PC-9 (cell line): ENCODE measurements at regions not wholly inside any gene's neighbourhood (a gene's known extent, or its start where the extent isn't known, plus 50 kb on each side); places are given as distances from the start of the nearest gene placed in this dataset.
"Not testable (repeated sequence)": the region's sequence is repeated elsewhere in the genome, so short reads cannot be mapped to it uniquely, and the experiment has no call there.

Source experiments
- BruUV-seq: library from RNA; stranded (reverse); fragments of 400-500 nt; replicated peaks from 2 replicates; lab custom pipeline; 2021; lab: Mats Ljungman, UMichigan
- CTCF ChIA-PET: fragments of 300-600 bp; sonication (Branson Sonifier 250); formaldehyde crosslinking; loops from one replicate; lab custom pipeline; 2022; ENCODE audit warnings: antibody characterized with exemption; lab: Charles Lee
- POLR2A ChIA-PET: fragments of 300-600 bp; sonication (Branson Sonifier 250); formaldehyde crosslinking; loops from one replicate; lab custom pipeline; 2022; ENCODE audit warnings: antibody characterized with exemption; ENCODE audit not compliant: unreplicated experiment; lab: Charles Lee
- DNase-seq, 2 experiments: peaks; one replicate each; pipeline versions ENCODE4 v3.0.0 to v3.0.0-alpha.2; 2015 to 2022; ENCODE audit warnings: mixed read lengths in 1 of 2
- H2AFZ ChIP-seq: fragments of 200-600 bp; sonication (generic); 2 replicates; pipeline ENCODE4 v1.8.1; 2017; ENCODE audit warnings: antibody characterized with exemption
- H3F3A ChIP-seq: fragments of 200-600 bp; sonication (generic); 2 replicates; pipeline ENCODE4 v1.8.1; 2017; ENCODE audit warnings: antibody characterized with exemption, mild to moderate bottlenecking, low read depth; ENCODE audit not compliant: insufficient read depth
- H3K27ac ChIP-seq: fragments of 200-600 bp; sonication (generic); 2 replicates; pipeline ENCODE4 v1.6.1; 2016; ENCODE audit warnings: mixed run types
- H3K27me3 ChIP-seq: fragments of 200-600 bp; sonication (generic); 2 replicates; pipeline ENCODE4 v1.6.1; 2016; ENCODE audit warnings: low read depth, mixed run types; ENCODE audit not compliant: insufficient read depth
- H3K36me3 ChIP-seq: fragments of 200-600 bp; sonication (generic); 2 replicates; pipeline ENCODE4 v1.6.1; 2016; ENCODE audit warnings: low read depth, mixed run types
- H3K4me1 ChIP-seq: fragments of 200-600 bp; sonication (generic); replicated peaks from 2 replicates; pipeline ENCODE4 v1.6.1; 2016; ENCODE audit warnings: mixed run types; ENCODE audit not compliant: insufficient read depth
- H3K4me2 ChIP-seq: fragments of 200-600 bp; sonication (generic); 2 replicates; pipeline ENCODE4 v1.6.1; 2017; ENCODE audit warnings: mixed run types
- H3K4me3 ChIP-seq: fragments of 200-600 bp; sonication (generic); 2 replicates; pipeline ENCODE4 v1.6.1; 2016; ENCODE audit warnings: mixed run types
- H3K79me2 ChIP-seq: fragments of 200-600 bp; sonication (generic); 2 replicates; pipeline ENCODE4 v1.6.1; 2017; ENCODE audit warnings: low read depth, mixed run types
- H3K9me2 ChIP-seq: fragments of 200-600 bp; sonication (generic); 2 replicates; pipeline ENCODE4 v1.8.1; 2017; ENCODE audit warnings: mild to moderate bottlenecking; ENCODE audit not compliant: insufficient read depth
- H3K9me3 ChIP-seq: fragments of 200-600 bp; sonication (generic); 2 replicates; pipeline ENCODE4 v1.8.1; 2016; ENCODE audit warnings: low read depth; ENCODE audit not compliant: insufficient read depth
- H4K20me1 ChIP-seq: fragments of 200-600 bp; sonication (generic); 2 replicates; pipeline ENCODE4 v1.8.1; 2017; ENCODE audit not compliant: insufficient read depth
- CTCF ChIP-seq: fragments of 200-600 bp; sonication (generic); conservative IDR thresholded peaks from 2 replicates; pipeline ENCODE4 v1.6.1; 2017; ENCODE audit warnings: mixed run types, antibody characterized with exemption, mild to moderate bottlenecking, moderate library complexity
- EZH2 ChIP-seq: fragments of 200-600 bp; sonication (generic); IDR thresholded peaks from 2 replicates; pipeline ENCODE4 v1.8.0; 2017; ENCODE audit warnings: antibody characterized with exemption, low read depth
- intact Hi-C: fragments of 100-400 bp; cut with micrococcal nuclease; formaldehyde crosslinking; loops from one replicate; pipeline ENCODE4 v1.10.0; 2022; ENCODE audit not compliant: unreplicated experiment

GRCh38 chr10:58065529-58065815, 202.2 kb downstream of the IPMK start:
- intact Hi-C loops, result loop anchor here (1.0 to 5.0 kb wide), 4 partner anchors 348 to 724 kb away; no protein-coding TSS in a partner anchor
- no TSS peak for BruUV-seq
- CTCF ChIA-PET, result interaction anchor here (0.5 kb wide), 1 partner anchor 150 kb away, joined by 3 read pairs; no protein-coding TSS in a partner anchor

DNA sequence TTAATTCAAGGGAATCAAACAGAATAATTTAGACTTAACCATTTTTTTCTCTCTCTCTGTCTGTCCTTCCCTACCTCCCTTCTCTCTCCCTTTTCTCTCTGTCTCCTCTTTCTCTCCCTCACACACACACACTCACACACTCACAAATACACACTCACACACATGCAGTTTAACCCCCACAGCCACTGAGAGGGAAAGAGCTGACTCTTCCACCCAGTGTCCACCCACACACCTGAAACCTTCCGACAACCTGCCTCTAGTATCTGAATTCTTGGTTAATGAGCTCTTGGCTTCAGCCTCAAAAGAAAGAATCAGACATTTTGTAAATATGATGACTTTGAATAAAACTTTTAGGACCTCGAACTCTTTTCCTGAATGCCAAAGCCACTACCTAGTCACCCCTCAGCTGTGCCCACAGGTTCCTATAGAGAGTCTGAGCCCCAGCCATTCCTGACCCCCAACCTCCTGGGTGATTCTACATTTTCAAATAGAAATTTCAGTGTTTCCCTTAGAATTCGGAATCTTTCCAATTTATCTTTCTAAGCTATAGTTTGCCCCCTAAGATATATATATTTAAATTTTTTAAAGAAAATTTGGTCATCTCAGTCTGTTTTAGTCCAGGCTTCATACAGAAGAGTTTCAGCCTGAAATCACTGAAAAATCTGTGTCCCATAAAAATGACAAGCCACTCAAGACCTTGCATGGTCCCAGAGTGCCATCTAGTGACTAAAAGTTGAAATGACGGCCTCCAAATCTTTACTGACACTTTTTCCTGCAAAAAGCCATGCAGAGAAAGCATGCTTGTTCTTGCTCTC, 202.8 kb downstream of the IPMK start:
- ChIA-PET CTCF (no interaction called here), POLR2A (no interaction called here)
- H3K79me2 ChIP-seq, result no peaks in the 10 kb centered on the region
- no peaks in the 10 kb centered on the region for H3K4me1 ChIP-seq
- H3K27ac ChIP-seq, result no peak overlapping the region
- TF ChIP-seq EZH2, result no peak
- peak; percentile 86 for TF ChIP-seq CTCF
- no peaks in the 10 kb centered on the region for H3K36me3 ChIP-seq
- no peak overlapping the region for H2AFZ ChIP-seq
- no peaks in the 10 kb centered on the region for H3K9me2 ChIP-seq
- no peaks in the 10 kb centered on the region; the same call in 1 of the 2 replicates for H3K27me3 ChIP-seq
- H4K20me1 ChIP-seq, result no peaks in the 10 kb centered on the region
- no peaks in the 10 kb centered on the region for H3F3A ChIP-seq
- DNase-seq, result peak in 1 of 2 experiments; percentile 22
- no peak overlapping the region for H3K4me3 ChIP-seq
- BruUV-seq, result no TSS peak
- H3K9me3 ChIP-seq, result no peaks in the 10 kb centered on the region
- intact Hi-C loops, result loop anchor here (1.0 to 5.0 kb wide), 4 partner anchors 348 to 724 kb away; no protein-coding TSS in a partner anchor
- no peak overlapping the region for H3K4me2 ChIP-seq

More at GRCh38 chr10:58065529-58065815, 202.2 kb downstream of the IPMK start:
- Histone ChIP-seq H4K20me1 (no peaks in the 10 kb centered on the region), H3F3A (no peaks in the 10 kb centered on the region), H3K9me3 (no peaks in the 10 kb centered on the region), H3K4me3 (no peak overlapping the region), H3K4me1 (no peaks in the 10 kb centered on the region), H2AFZ (no peak overlapping the region), H3K9me2 (no peaks in the 10 kb centered on the region), H3K79me2 (no peaks in the 10 kb centered on the region), H3K4me2 (no peak overlapping the region), H3K27ac (no peak overlapping the region), H3K36me3 (no peaks in the 10 kb centered on the region), H3K27me3 (no peaks in the 10 kb centered on the region; the same call in 1 of the 2 replicates)
- POLR2A ChIA-PET, result no interaction called here
- no peak for DNase-seq
- TF ChIP-seq EZH2 (no peak), CTCF (no peak; the same call in 1 of the 2 replicates)

DNA sequence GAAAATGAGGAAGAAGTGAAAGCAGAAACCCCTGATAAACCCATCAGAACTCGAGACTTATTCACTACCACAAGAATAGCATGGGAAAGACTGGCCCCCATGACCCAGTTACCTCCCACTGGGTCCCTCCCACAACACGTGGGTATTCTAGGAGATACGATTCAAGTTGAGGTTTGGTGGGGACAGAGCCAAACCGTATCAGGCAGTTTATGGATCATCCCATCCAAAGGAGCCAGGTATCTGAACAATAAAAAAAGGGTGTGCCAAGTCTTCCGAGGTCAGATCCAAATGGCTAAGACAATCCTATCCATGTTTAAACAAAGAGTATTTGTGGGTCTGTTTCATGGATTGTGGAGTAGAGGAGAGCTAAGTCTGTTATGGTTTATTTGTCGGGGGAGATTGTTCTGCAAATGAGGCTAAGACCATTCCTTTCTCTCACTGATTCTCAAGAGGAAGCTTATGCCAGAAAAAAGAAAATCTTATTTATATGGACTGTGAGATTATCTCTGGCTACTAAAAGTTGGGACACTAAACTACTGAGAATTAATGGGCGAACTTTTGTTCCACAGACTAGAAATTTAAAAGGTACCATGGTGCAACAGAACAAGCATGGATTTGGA, 203.7 kb downstream of the IPMK start:
- Histone ChIP-seq H3K4me1 (no peaks in the 10 kb centered on the region), H3K27me3 (no peaks in the 10 kb centered on the region), H4K20me1 (no peaks in the 10 kb centered on the region), H3K36me3 (no peaks in the 10 kb centered on the region), H3K9me2 (no peaks in the 10 kb centered on the region), H3K27ac (no peak overlapping the region), H2AFZ (no peak overlapping the region), H3K4me3 (no peak overlapping the region), H3K79me2 (no peaks in the 10 kb centered on the region), H3K4me2 (no peak overlapping the region), H3F3A (no peaks in the 10 kb centered on the region), H3K9me3 (no peaks in the 10 kb centered on the region)
- POLR2A ChIA-PET, result no interaction called here
- DNase-seq, result no peak
- intact Hi-C loops, result no loop called here
- CTCF ChIA-PET, result no interaction called here
- no peak for TF ChIP-seq EZH2
- TF ChIP-seq CTCF, result no peak
- no TSS peak for BruUV-seq

- H3K9me3 ChIP-seq, DNase-seq, H3K4me3 ChIP-seq, H3K27me3 ChIP-seq, H3K79me2 ChIP-seq, H3K4me1 ChIP-seq, H3K36me3 ChIP-seq, H3K9me2 ChIP-seq, H3K4me2 ChIP-seq, intact Hi-C loops, H4K20me1 ChIP-seq, H2AFZ ChIP-seq, H3K27ac ChIP-seq, H3F3A ChIP-seq, POLR2A ChIA-PET, BruUV-seq, CTCF ChIA-PET: not testable (repeated sequence)
These were observed 209.0 kb downstream of the IPMK start for GRCh38 chr10:58058683-58059082.
